H9 (cell line): ENCODE measurements at regions not wholly inside any gene's neighbourhood (a gene's known extent, or its start where the extent isn't known, plus 50 kb on each side); places are given as distances from the start of the nearest gene placed in this dataset.

Experiments
- DNase-seq: peaks from one replicate; pipeline ENCODE4 v3.0.0-alpha.2; 2017
- H2AFZ ChIP-seq: one replicate; pipeline ENCODE4 v1.6.1; 2013; ENCODE audit warnings: mild to moderate bottlenecking, low read length, control low read depth, moderate library complexity
- H2AK5ac ChIP-seq: 2 replicates; pipeline ENCODE4 v1.6.1; 2013; ENCODE audit warnings: low read length, control low read depth, mixed read lengths; ENCODE audit not compliant: insufficient read length
- H2BK120ac ChIP-seq: one replicate; pipeline ENCODE4 v1.6.1; 2013; ENCODE audit warnings: low read depth, mild to moderate bottlenecking, low read length, control low read depth, inconsistent platforms; ENCODE audit not compliant: poor library complexity, severe bottlenecking
- H2BK12ac ChIP-seq: 2 replicates; pipeline ENCODE4 v1.6.1; 2013; ENCODE audit warnings: low read length, control low read depth, mixed read lengths, low read depth; ENCODE audit not compliant: insufficient read length
- H2BK15ac ChIP-seq: 2 replicates; pipeline ENCODE4 v1.6.1; 2013; ENCODE audit warnings: low read depth, low read length, control low read depth
- H2BK20ac ChIP-seq: one replicate; pipeline ENCODE4 v1.6.1; 2013; ENCODE audit warnings: low read depth, mild to moderate bottlenecking, low read length, control low read depth, inconsistent platforms; ENCODE audit not compliant: poor library complexity, severe bottlenecking
- H2BK5ac ChIP-seq: 2 replicates; pipeline ENCODE4 v1.6.1; 2013; ENCODE audit warnings: low read length, control low read depth, mixed read lengths; ENCODE audit not compliant: insufficient read length
- H3K14ac ChIP-seq: 2 replicates; pipeline ENCODE4 v1.6.1; 2013; ENCODE audit warnings: low read length, control low read depth; ENCODE audit not compliant: insufficient read depth
- H3K18ac ChIP-seq: 2 replicates; pipeline ENCODE4 v1.6.1; 2013; ENCODE audit warnings: low read depth, mild to moderate bottlenecking, mixed read lengths, low read length, control low read depth; ENCODE audit not compliant: insufficient read length
- H3K23ac ChIP-seq: 2 replicates; pipeline ENCODE4 v1.6.1; 2013; ENCODE audit warnings: low read length, control low read depth, mixed read lengths, low read depth; ENCODE audit not compliant: insufficient read length
- H3K23me2 ChIP-seq: 2 replicates; pipeline ENCODE4 v1.6.1; 2013; ENCODE audit warnings: low read depth, mild to moderate bottlenecking, mixed read lengths, low read length, control low read depth; ENCODE audit not compliant: insufficient read length, poor library complexity, severe bottlenecking
- H3K27ac ChIP-seq: 2 replicates; pipeline ENCODE4 v1.5.1; 2013; ENCODE audit warnings: low read length, control low read depth, mixed read lengths, low read depth; ENCODE audit not compliant: insufficient read length
- H3K27me3 ChIP-seq: 2 replicates; pipeline ENCODE4 v1.6.1; 2013; ENCODE audit warnings: low read length, control low read depth, inconsistent platforms; ENCODE audit not compliant: insufficient read depth
- H3K4ac ChIP-seq: 2 replicates; pipeline ENCODE4 v1.6.1; 2013; ENCODE audit warnings: low read depth, mild to moderate bottlenecking, control low read depth, inconsistent platforms, low read length, moderate library complexity
- H3K4me1 ChIP-seq: 2 replicates; pipeline ENCODE4 v1.6.1; 2013; ENCODE audit warnings: low read length, control low read depth, inconsistent platforms; ENCODE audit not compliant: insufficient read depth
- H3K4me2 ChIP-seq: 2 replicates; pipeline ENCODE4 v1.6.1; 2013; ENCODE audit warnings: low read length, control low read depth, mixed read lengths; ENCODE audit not compliant: insufficient read length, insufficient read depth
- H3K56ac ChIP-seq: 2 replicates; pipeline ENCODE4 v1.6.1; 2013; ENCODE audit warnings: low read depth, mild to moderate bottlenecking, mixed read lengths, low read length, control low read depth; ENCODE audit not compliant: insufficient read length
- H3K79me1 ChIP-seq: 2 replicates; pipeline ENCODE4 v1.6.1; 2013; ENCODE audit warnings: low read depth, mild to moderate bottlenecking, moderate library complexity, low read length, control low read depth, inconsistent platforms; ENCODE audit not compliant: insufficient read depth, poor library complexity, severe bottlenecking
- H3K79me2 ChIP-seq: 2 replicates; pipeline ENCODE4 v1.6.1; 2013; ENCODE audit warnings: low read length, control low read depth, inconsistent platforms; ENCODE audit not compliant: insufficient read depth
- H3K9ac ChIP-seq: 2 replicates; pipeline ENCODE4 v1.6.1; 2013; ENCODE audit warnings: low read length, control low read depth, mixed read lengths; ENCODE audit not compliant: insufficient read length; ENCODE audit errors: extremely low read depth
- H3K9me3 ChIP-seq: one replicate; pipeline ENCODE4 v1.6.1; 2013; ENCODE audit warnings: low read depth, low read length, inconsistent platforms; ENCODE audit not compliant: control insufficient read depth
- H3T11ph ChIP-seq: one replicate; pipeline ENCODE4 v1.6.1; 2013; ENCODE audit warnings: mild to moderate bottlenecking, low read length, control low read depth, inconsistent platforms
- H4K20me1 ChIP-seq: one replicate; pipeline ENCODE4 v1.6.1; 2013; ENCODE audit not compliant: control insufficient read depth, insufficient read length, insufficient read depth
- H4K5ac ChIP-seq: 2 replicates; pipeline ENCODE4 v1.6.1; 2013; ENCODE audit warnings: low read depth, mild to moderate bottlenecking, mixed read lengths, low read length, control low read depth; ENCODE audit not compliant: insufficient read length
- H4K8ac ChIP-seq: replicated peaks from 2 replicates; pipeline ENCODE4 v1.6.1; 2013; ENCODE audit warnings: low read length, control low read depth, mixed read lengths, low read depth; ENCODE audit not compliant: insufficient read length
- H4K91ac ChIP-seq: 2 replicates; pipeline ENCODE4 v1.6.1; 2013; ENCODE audit warnings: low read depth, mild to moderate bottlenecking, moderate library complexity, mixed read lengths, low read length, control low read depth; ENCODE audit not compliant: insufficient read length
- H3K27ac Mint-ChIP-seq, 3 experiments: 2 replicates in 2 of 3; 3 replicates in 1 of 3; pipeline ENCODE4 v1.8.0; 2020 to 2021; ENCODE audit warnings: mixed read lengths in 3 of 3, mild to moderate bottlenecking in 1 of 3, moderate library complexity in 1 of 3
- H3K27me3 Mint-ChIP-seq: 2 replicates; pipeline ENCODE4 v1.8.0; 2021; ENCODE audit warnings: low read depth, mild to moderate bottlenecking, moderate library complexity, mixed read lengths
- H3K36me3 Mint-ChIP-seq, 3 experiments: 2 replicates in 2 of 3; 3 replicates in 1 of 3; pipeline ENCODE4 v1.8.0; 2020 to 2021; ENCODE audit warnings: low read depth in 3 of 3, mixed read lengths in 3 of 3; ENCODE audit not compliant: insufficient read depth in 1 of 3
- H3K4me1 Mint-ChIP-seq, 2 experiments: 2 replicates each; pipeline ENCODE4 v1.8.0; 2020; ENCODE audit warnings: mixed read lengths in 2 of 2
- H3K4me3 Mint-ChIP-seq, 2 experiments: 2 replicates in 1 of 2; 3 replicates in 1 of 2; pipeline ENCODE4 v1.8.0; 2020 to 2021; ENCODE audit warnings: mild to moderate bottlenecking in 2 of 2, mixed read lengths in 2 of 2, moderate library complexity in 1 of 2
- H3K9me3 Mint-ChIP-seq, 2 experiments: 2 replicates in 1 of 2; 3 replicates in 1 of 2; pipeline ENCODE4 v1.8.0; 2020; ENCODE audit warnings: mild to moderate bottlenecking in 2 of 2, mixed read lengths in 2 of 2, moderate library complexity in 1 of 2
- CTCF ChIP-seq: fragments of 200-600 bp; sonication (generic); conservative IDR thresholded peaks from 3 replicates; pipeline ENCODE4 v1.8.0; 2021; ENCODE audit warnings: antibody characterized with exemption, mild to moderate bottlenecking
- WGBS: extraction: QIAGEN DNeasy Blood & Tissue Kit; methylation state at CpG from one replicate; pipeline ENCODE4 v1.1.7; 2013; ENCODE audit warnings: missing lambda C conversion rate, low lambda C conversion rate, mixed read lengths; ENCODE audit not compliant: insufficient read length; ENCODE audit errors: extremely low coverage; 5-methylcytosine and 5-hydroxymethylcytosine counted together

GRCh38 chr7:119606297-119606696 is 666.7 kb upstream of the KCND2 start:
- H3K36me3 Mint-ChIP-seq = no peaks in the 10 kb centered on the region; a peak in 2 of 7 replicates
- no peaks in the 10 kb centered on the region for H3K9me3 ChIP-seq

More at GRCh38 chr7:119606297-119606696, 666.7 kb upstream of the KCND2 start:
- H3K27me3 Mint-ChIP-seq = no peaks in the 10 kb centered on the region
- Histone ChIP-seq H3K9ac (no peak overlapping the region), H2AFZ (no peak overlapping the region), H3K79me2 (no peaks in the 10 kb centered on the region), H2BK5ac (no peak overlapping the region), H2BK120ac (no peak overlapping the region), H3K27me3 (no peaks in the 10 kb centered on the region), H2BK15ac (no peak overlapping the region), H3K79me1 (no peaks in the 10 kb centered on the region), H3K27ac (no peak overlapping the region), H4K91ac (no peak overlapping the region), H2BK12ac (no peak overlapping the region), H3K23me2 (no peaks in the 10 kb centered on the region), H4K8ac (no peak overlapping the region), H4K5ac (no peak overlapping the region), H3K4ac (no peak overlapping the region), H3T11ph (no peak overlapping the region), H2AK5ac (no peak overlapping the region), H3K14ac (no peak overlapping the region), H3K18ac (no peak overlapping the region), H3K56ac (no peak overlapping the region), H3K4me1 (no peaks in the 10 kb centered on the region), H3K23ac (no peak overlapping the region), H4K20me1 (no peaks in the 10 kb centered on the region), H2BK20ac (no peak overlapping the region), H3K4me2 (no peak overlapping the region)
- no peaks in the 10 kb centered on the region for H3K9me3 Mint-ChIP-seq
- H3K27ac Mint-ChIP-seq = no peak overlapping the region
- no peak overlapping the region for H3K4me3 Mint-ChIP-seq
- no CpG with 5 or more reads among the region's 1 CpG for WGBS
- no peak for DNase-seq
- TF ChIP-seq CTCF = no peak
- peaks cover 5 to 7% of the 10 kb centered on the region in 2 experiments for H3K4me1 Mint-ChIP-seq
